Endometrium (tissue), 2 donors: ENCODE measurements at regions not wholly inside any gene's neighbourhood (a gene's known extent, or its start where the extent isn't known, plus 50 kb on each side); places are given as distances from the start of the nearest gene placed in this dataset.
"Not testable (repeated sequence)": the region's sequence is repeated elsewhere in the genome, so short reads cannot be mapped to it uniquely, and the experiment has no call there.

Experiments
- FAIRE-seq: peaks from 2 replicates; lab custom pipeline; 2012; peaks lifted over from hg19 to GRCh38; lab: Jason Lieb, UNC
- donor health status: control.
- donor health status: control.

GRCh38 chr15:31219221-31219620 is 107.4 kb upstream of the KLF13 start:
- no peak for FAIRE-seq

- no peak for FAIRE-seq
Measured at GRCh38 chr15:31221936-31222515, 104.6 kb upstream of the KLF13 start.

GRCh38 chr15:31222773-31223341 is 103.8 kb upstream of the KLF13 start:
- no peak for FAIRE-seq

GRCh38 chr15:31223478-31224350 is 102.9 kb upstream of the KLF13 start:
- no peak for FAIRE-seq

GRCh38 chr15:31224661-31225060 is 102.0 kb upstream of the KLF13 start:
- not testable (repeated sequence) for FAIRE-seq

GRCh38 chr15:31225356-31225955 is 101.2 kb upstream of the KLF13 start:
- no peak for FAIRE-seq

GRCh38 chr15:31226021-31226420 is 100.6 kb upstream of the KLF13 start:
- no peak for FAIRE-seq

GRCh38 chr15:31227235-31227634 is 99.4 kb upstream of the KLF13 start:
- FAIRE-seq: no peak

- no peak for FAIRE-seq
Measured at GRCh38 chr15:31228011-31228484, 98.6 kb upstream of the KLF13 start.

GRCh38 chr15:31228980-31229826 is 97.4 kb upstream of the KLF13 start:
- no peak for FAIRE-seq

- FAIRE-seq: no peak
Measured at GRCh38 chr15:31230630-31231485, 95.8 kb upstream of the KLF13 start.

GRCh38 chr15:31234815-31235214 is 91.8 kb upstream of the KLF13 start:
- FAIRE-seq: no peak

- no peak for FAIRE-seq
Measured at GRCh38 chr15:31235311-31236183, 91.1 kb upstream of the KLF13 start.

- FAIRE-seq: no peak
Measured at GRCh38 chr15:31236184-31237042, 90.2 kb upstream of the KLF13 start.

- FAIRE-seq: no peak
Measured at GRCh38 chr15:31237043-31237324, 89.7 kb upstream of the KLF13 start.

GRCh38 chr15:31238906-31239305 is 87.7 kb upstream of the KLF13 start:
- no peak for FAIRE-seq

- FAIRE-seq: no peak
Measured at GRCh38 chr15:31239409-31239808, 87.2 kb upstream of the KLF13 start.

- FAIRE-seq: no peak
Measured at GRCh38 chr15:31241888-31242522, 84.6 kb upstream of the KLF13 start.

GRCh38 chr15:31243895-31244294 is 82.7 kb upstream of the KLF13 start:
- no peak for FAIRE-seq
